ENCODE measurements at regions not wholly inside any gene's neighbourhood (a gene's known extent, or its start where the extent isn't known, plus 50 kb on each side); places are given as distances from the start of the nearest gene placed in this dataset.

- Histone ChIP-seq H3K4me1 (no peaks in the 10 kb centered on the region), H3K4me3 (no peak overlapping the region), H3K9me3 (no peaks in the 10 kb centered on the region), H3K27me3 (no peaks in the 10 kb centered on the region), H3K36me3 (no peaks in the 10 kb centered on the region), H3K27ac (no peak overlapping the region)
- no peak for ATAC-seq
- WGBS, 4 donors, result 33 to 74% (median 63%) methylated on average over 3 of the region's 3 CpGs
- TF ChIP-seq CTCF (IDR thresholded peaks at IDR 0.05) (no peak), POLR2A (IDR thresholded peaks at IDR 0.05) (no peak)
- intact Hi-C loops (cut with DNase I), result no loop called here
- no peak for DNase-seq
Measured at GRCh38 chr18:40559556-40559955, 1395.5 kb upstream of the PIK3C3 start.

- no peaks in the 10 kb centered on the region for H3K4me1 ChIP-seq
- TF ChIP-seq POLR2A (IDR thresholded peaks at IDR 0.05) (no peak), CTCF (IDR thresholded peaks at IDR 0.05) (no peak)
- intact Hi-C loops (cut with DNase I), result no loop called here
- no peaks in the 10 kb centered on the region for H3K36me3 ChIP-seq
- DNase-seq, result no peak
- H3K27ac ChIP-seq, result no peak overlapping the region
- 88 to 93% (median 90%) methylated on average over 5 of the region's 5 CpGs for WGBS, 4 donors
- ATAC-seq, result no peak
- no peak overlapping the region for H3K4me3 ChIP-seq
- H3K9me3 ChIP-seq, result no peaks in the 10 kb centered on the region
- H3K27me3 ChIP-seq, result no peaks in the 10 kb centered on the region
Measured at GRCh38 chr18:40558706-40559392, 1396.2 kb upstream of the PIK3C3 start.

GRCh38 chr18:40555914-40556313 lies 1399.1 kb upstream of the PIK3C3 start:
- WGBS, 4 donors, result 76 to 84% (median 82%) methylated on average over 4 of the region's 4 CpGs
- Histone ChIP-seq H3K9me3 (no peaks in the 10 kb centered on the region), H3K4me1 (no peaks in the 10 kb centered on the region), H3K4me3 (no peak overlapping the region), H3K36me3 (no peaks in the 10 kb centered on the region), H3K27ac (no peak overlapping the region), H3K27me3 (no peaks in the 10 kb centered on the region)
- DNase-seq (no peak), ATAC-seq (no peak)
- no peak for TF ChIP-seq POLR2A (IDR thresholded peaks at IDR 0.05)
- no peak for TF ChIP-seq CTCF (IDR thresholded peaks at IDR 0.05)
- intact Hi-C loops (cut with DNase I), result no loop called here

- Histone ChIP-seq H3K9me3 (no peaks in the 10 kb centered on the region), H3K36me3 (no peaks in the 10 kb centered on the region), H3K27ac (no peak overlapping the region), H3K4me3 (no peak overlapping the region), H3K4me1 (no peaks in the 10 kb centered on the region), H3K27me3 (no peaks in the 10 kb centered on the region)
- intact Hi-C loops (cut with DNase I), result loop anchor here in 1 of 10 donors (5.0 kb wide), 1 partner anchor 231 kb away; no protein-coding TSS in a partner anchor
- no peak for TF ChIP-seq CTCF (IDR thresholded peaks at IDR 0.05)
- TF ChIP-seq POLR2A (IDR thresholded peaks at IDR 0.05), result no peak
- ATAC-seq, result no peak
- no peak for DNase-seq
Measured at GRCh38 chr18:40553029-40553428, 1402.0 kb upstream of the PIK3C3 start.
